MM.1S (cell line): ENCODE measurements at regions not wholly inside any gene's neighbourhood (a gene's known extent, or its start where the extent isn't known, plus 50 kb on each side); places are given as distances from the start of the nearest gene placed in this dataset.

ENCODE experiments used
- EZH2phosphoT487 ChIP-seq: fragments of 300-600 bp; sonication (generic); IDR thresholded peaks from 2 replicates; pipeline ENCODE4 v1.6.1; 2018; ENCODE audit warnings: antibody characterized with exemption, low read length
- TF ChIP-seq, protein P1 (sequence below): fragments of 300-600 bp; sonication (generic); IDR thresholded peaks from 2 replicates; pipeline ENCODE4 v1.5.1; 2016; ENCODE audit warnings: antibody characterized with exemption, low read length, mixed read lengths

DNA sequence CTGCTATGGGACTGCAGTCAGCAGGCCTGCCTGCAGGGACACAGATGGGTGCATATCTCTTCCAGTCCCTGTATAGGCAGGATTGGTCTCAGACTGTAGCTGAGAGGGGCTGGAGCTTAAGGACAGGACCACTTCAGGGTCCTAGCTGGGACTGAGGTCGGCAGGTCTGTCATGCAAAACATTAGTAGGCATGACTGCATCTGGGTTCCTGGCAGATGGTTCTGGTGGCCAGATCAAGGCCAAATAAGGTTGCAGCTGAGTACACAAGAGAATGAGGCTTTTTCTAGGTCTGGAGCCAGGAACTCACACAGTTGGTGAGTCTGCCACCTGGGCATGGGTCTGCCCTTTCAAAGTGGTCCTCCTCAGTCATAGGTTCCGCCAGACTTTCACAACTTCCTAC is 155.8 kb downstream of the TPH2 start:
- TF ChIP-seq, protein P1, sequence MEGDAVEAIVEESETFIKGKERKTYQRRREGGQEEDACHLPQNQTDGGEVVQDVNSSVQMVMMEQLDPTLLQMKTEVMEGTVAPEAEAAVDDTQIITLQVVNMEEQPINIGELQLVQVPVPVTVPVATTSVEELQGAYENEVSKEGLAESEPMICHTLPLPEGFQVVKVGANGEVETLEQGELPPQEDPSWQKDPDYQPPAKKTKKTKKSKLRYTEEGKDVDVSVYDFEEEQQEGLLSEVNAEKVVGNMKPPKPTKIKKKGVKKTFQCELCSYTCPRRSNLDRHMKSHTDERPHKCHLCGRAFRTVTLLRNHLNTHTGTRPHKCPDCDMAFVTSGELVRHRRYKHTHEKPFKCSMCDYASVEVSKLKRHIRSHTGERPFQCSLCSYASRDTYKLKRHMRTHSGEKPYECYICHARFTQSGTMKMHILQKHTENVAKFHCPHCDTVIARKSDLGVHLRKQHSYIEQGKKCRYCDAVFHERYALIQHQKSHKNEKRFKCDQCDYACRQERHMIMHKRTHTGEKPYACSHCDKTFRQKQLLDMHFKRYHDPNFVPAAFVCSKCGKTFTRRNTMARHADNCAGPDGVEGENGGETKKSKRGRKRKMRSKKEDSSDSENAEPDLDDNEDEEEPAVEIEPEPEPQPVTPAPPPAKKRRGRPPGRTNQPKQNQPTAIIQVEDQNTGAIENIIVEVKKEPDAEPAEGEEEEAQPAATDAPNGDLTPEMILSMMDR: no peak
- no peak for TF ChIP-seq EZH2phosphoT487
